K562 (cell line): ENCODE measurements at regions not wholly inside any gene's neighbourhood (a gene's known extent, or its start where the extent isn't known, plus 50 kb on each side); places are given as distances from the start of the nearest gene placed in this dataset.

Source experiments
- ATAC-seq: fragments of 200-7000 bp; cut with Tn5 transposase; 3 replicates; pipeline ENCODE4 v1.9.1; 2020; ENCODE audit warnings: moderate library complexity
- BruUV-seq: library from RNA; stranded (reverse); fragments of 400-500 nt; replicated peaks from 2 replicates; lab custom pipeline; 2021; lab: Mats Ljungman, UMichigan
- CTCF ChIA-PET: fragments of 300-600 bp; formaldehyde crosslinking; extraction: SDS; loops from one replicate; lab custom pipeline; 2021; ENCODE audit warnings: low intra/inter-chr PET ratio; lab: Yijun Ruan, JAX
- POLR2A ChIA-PET: fragments of 300-600, 350-650 bp; sonication (Branson Sonifier 250); formaldehyde crosslinking; extraction: SDS; loops from one replicate; lab custom pipeline; 2021; ENCODE audit warnings: antibody characterized with exemption, inconsistent platforms; lab: Yijun Ruan, JAX
- DNase-seq, 4 experiments: peaks; one replicate each; pipeline versions ENCODE4 v3.0.0 to v3.0.0-alpha.2; 2011 to 2018; ENCODE audit warnings: low spot score in 3 of 4, mixed read lengths in 3 of 4; ENCODE audit errors: extremely low read depth in 1 of 4
- FAIRE-seq: peaks from 2 replicates; lab custom pipeline; 2011; peaks lifted over from hg19 to GRCh38; lab: Jason Lieb, UNC
- H2AFZ ChIP-seq: 2 replicates; pipeline ENCODE4 v1.6.0; 2011; ENCODE audit warnings: low read depth, low read length, control low read depth, inconsistent platforms
- H3K27ac ChIP-seq: fragments of 200-600 bp; 3 replicates; pipeline ENCODE4 v1.8.0; 2011; ENCODE audit warnings: low read depth, mild to moderate bottlenecking, control low read depth, inconsistent platforms, low read length, moderate library complexity, mixed read lengths; ENCODE audit errors: extremely low read depth
- H3K27me3 ChIP-seq, 2 experiments: fragments of 300-600 bp in 1 of 2; 2 replicates in 1 of 2; 3 replicates in 1 of 2; pipeline versions ENCODE4 v1.6.0 to v1.8.0; 2011; ENCODE audit warnings: inconsistent platforms in 2 of 2, low read length in 2 of 2, mild to moderate bottlenecking in 1 of 2, mixed read lengths in 1 of 2, moderate library complexity in 1 of 2; ENCODE audit not compliant: control insufficient read depth in 2 of 2, insufficient read depth in 2 of 2
- H3K36me3 ChIP-seq: fragments of 300-600 bp; 3 replicates; pipeline ENCODE4 v1.8.0; 2011; ENCODE audit warnings: mild to moderate bottlenecking, low read length, inconsistent platforms; ENCODE audit not compliant: control insufficient read depth, insufficient read depth
- H3K4me1 ChIP-seq, 2 experiments: fragments of 200-600 bp in 1 of 2; replicated peaks in 1 of 2; 2 replicates in 1 of 2; 3 replicates in 1 of 2; pipeline versions ENCODE4 v1.5.1 to v1.8.0; 2011; ENCODE audit warnings: inconsistent platforms in 2 of 2, low read length in 2 of 2, mild to moderate bottlenecking in 1 of 2, mixed read lengths in 1 of 2, moderate library complexity in 1 of 2; ENCODE audit not compliant: control insufficient read depth in 2 of 2, insufficient read depth in 2 of 2
- H3K4me2 ChIP-seq: 2 replicates; pipeline ENCODE4 v1.6.1; 2011; ENCODE audit warnings: low read length, control low read depth, inconsistent platforms, mixed read lengths; ENCODE audit not compliant: insufficient read depth
- H3K4me3 ChIP-seq: fragments of 200-600 bp; sonication (generic), shearing (Covaris generic); 2 replicates; pipeline ENCODE4 v1.5.1; 2016; ENCODE audit warnings: control low read depth, inconsistent platforms
- H3K79me2 ChIP-seq: fragments of 200-600 bp; 3 replicates; pipeline ENCODE4 v1.8.0; 2011; ENCODE audit warnings: low read length, inconsistent platforms; ENCODE audit not compliant: control insufficient read depth, insufficient read depth
- H3K9ac ChIP-seq, 2 experiments: 2 replicates each; pipeline versions ENCODE4 v1.6.0 to v1.6.1; 2011; ENCODE audit warnings: low read depth in 2 of 2, low read length in 2 of 2, control low read depth in 1 of 2, inconsistent platforms in 1 of 2, mild to moderate bottlenecking in 1 of 2, mixed read lengths in 1 of 2; ENCODE audit not compliant: insufficient read depth in 1 of 2
- H3K9me1 ChIP-seq: one replicate; pipeline ENCODE4 v1.6.0; 2011; ENCODE audit warnings: inconsistent platforms, mild to moderate bottlenecking, low read length, moderate library complexity; ENCODE audit not compliant: control insufficient read depth, insufficient read depth
- H3K9me3 ChIP-seq: replicated peaks from 2 replicates; pipeline ENCODE4 v1.5.1; 2011; ENCODE audit warnings: low read depth, low read length, inconsistent platforms; ENCODE audit not compliant: control insufficient read depth, insufficient read depth
- H4K20me1 ChIP-seq: replicated peaks from 2 replicates; pipeline ENCODE4 v1.6.1; 2011; ENCODE audit warnings: low read length, inconsistent platforms, mixed read lengths; ENCODE audit not compliant: control insufficient read depth, insufficient read depth
- POU5F1 ChIP-seq: fragments of 150-350 bp; IDR thresholded peaks from 2 replicates; pipeline ENCODE4 v1.6.1; 2014; ENCODE audit warnings: borderline replicate concordance, low read length, low read depth, mild to moderate bottlenecking; ENCODE audit not compliant: partially characterized antibody
- SMAD2 ChIP-seq: fragments of 150-350 bp; IDR thresholded peaks from 2 replicates; pipeline ENCODE4 v1.6.1; 2014; ENCODE audit warnings: low read depth, mild to moderate bottlenecking, low read length
- SPI1 ChIP-seq: IDR thresholded peaks from 2 replicates; pipeline ENCODE4 v1.6.1; 2011; ENCODE audit warnings: low read depth, low read length, control low read depth, borderline replicate concordance
- ZNF165 ChIP-seq: fragments of 250-450 bp; sonication (Bioruptor Pico); IDR thresholded peaks from 2 replicates; pipeline ENCODE4 v1.4.0; 2020; ENCODE audit warnings: borderline replicate concordance
- ZNF766 ChIP-seq: fragments of 200-800 bp; sonication (Bioruptor generic); conservative IDR thresholded peaks from 2 replicates; pipeline ENCODE4 v1.6.1; 2016; ENCODE audit warnings: missing genetic modification characterization, missing compliant biosample characterization
- WGBS: fragments of 100-300 bp; shearing (Covaris generic); methylation state at CpG from one replicate; pipeline ENCODE4 v1.1.6; 2016; ENCODE audit warnings: low coverage, mixed read lengths; ENCODE audit not compliant: insufficient coverage; ENCODE audit errors: missing lambda C conversion rate; 5-methylcytosine and 5-hydroxymethylcytosine counted together
- in situ Hi-C: fragments of 300-500 bp; cut with MboI; formaldehyde crosslinking; loops from 4 replicates; pipeline ENCODE4 v1.15.0; 2018; ENCODE audit warnings: inconsistent platforms, mixed read lengths
- intact Hi-C: fragments of 100-400 bp; cut with micrococcal nuclease; formaldehyde crosslinking; loops from 2 replicates; pipeline ENCODE4 v1.14.2; 2022
- TF ChIP-seq, protein P1 (sequence below): fragments of 250-450 bp; sonication (Bioruptor Pico); IDR thresholded peaks from 2 replicates; pipeline ENCODE4 v1.8.0; 2021; ENCODE audit warnings: moderate library complexity, mild to moderate bottlenecking, inconsistent platforms

DNA sequence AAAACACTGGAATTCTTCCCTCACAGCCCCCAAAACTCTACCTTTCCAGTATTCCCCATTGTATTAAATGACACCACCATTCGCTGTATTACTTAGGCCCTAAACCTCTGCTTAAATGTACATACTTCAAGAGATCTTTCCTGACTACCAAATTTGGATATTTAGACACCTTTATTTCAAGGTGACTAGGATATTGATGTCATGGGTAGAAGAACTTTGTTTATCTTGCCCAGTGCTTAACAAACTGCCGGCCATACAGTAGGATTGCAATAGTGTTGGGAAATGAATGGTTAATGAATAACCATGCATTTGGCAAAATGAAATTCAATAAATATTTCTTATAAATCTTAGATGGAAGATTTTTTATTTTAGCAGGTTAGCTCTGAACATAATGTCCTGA is 86.2 kb upstream of the CA10 start:
- Histone ChIP-seq H3K4me1 (no peaks in the 10 kb centered on the region), H3K27ac (no peak overlapping the region), H3K9me1 (no peaks in the 10 kb centered on the region), H2AFZ (no peak overlapping the region), H3K36me3 (no peaks in the 10 kb centered on the region), H4K20me1 (no peaks in the 10 kb centered on the region), H3K79me2 (no peaks in the 10 kb centered on the region), H3K4me2 (no peak overlapping the region), H3K9ac (no peak overlapping the region), H3K4me3 (no peak overlapping the region), H3K27me3 (no peaks in the 10 kb centered on the region), H3K9me3 (no peaks in the 10 kb centered on the region)
- ChIA-PET CTCF (no interaction called here), POLR2A (no interaction called here)
- in situ Hi-C loops: no loop called here
- FAIRE-seq (no peak), DNase-seq (no peak), ATAC-seq (no peak)
- intact Hi-C loops: no loop called here
- 3% methylated on average over 2 of the region's 2 CpGs for whole genome bisulfite sequencing
- no TSS peak for BruUV-seq
- TF ChIP-seq SPI1: no peak
- no peak for TF ChIP-seq POU5F1
- TF ChIP-seq ZNF766 (CRISPR knock-in tag): no peak
- no peak for TF ChIP-seq SMAD2

DNA sequence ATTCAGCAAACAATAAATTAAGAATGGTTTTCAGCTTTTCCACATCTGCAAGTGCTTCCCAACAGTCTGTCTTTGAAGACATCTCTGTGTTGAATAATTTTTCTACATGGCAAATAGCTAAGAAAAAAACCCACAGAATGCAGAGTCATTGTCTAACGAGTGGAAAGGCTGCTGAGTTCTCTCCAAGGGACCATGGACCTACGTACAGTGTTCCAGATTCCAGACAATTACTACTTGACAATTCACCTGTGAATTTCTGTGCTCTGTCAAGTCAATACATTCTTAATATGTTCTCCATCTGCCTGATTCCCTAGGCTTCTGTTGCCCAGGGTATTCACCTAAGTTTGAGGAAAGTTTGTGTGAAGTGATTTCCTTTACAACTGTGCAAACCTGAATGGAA is 83.8 kb upstream of the CA10 start:
- H3K27me3 ChIP-seq: no peaks in the 10 kb centered on the region
- DNase-seq: no peak
- no peak overlapping the region for H2AFZ ChIP-seq
- intact Hi-C loops: no loop called here
- no peak for ATAC-seq
- ChIA-PET POLR2A (no interaction called here), CTCF (no interaction called here)
- H3K9me1 ChIP-seq: no peaks in the 10 kb centered on the region
- BruUV-seq: no TSS peak
- no peak overlapping the region for H3K9ac ChIP-seq
- no peak overlapping the region for H3K27ac ChIP-seq
- H3K9me3 ChIP-seq: no peaks in the 10 kb centered on the region
- H3K4me3 ChIP-seq: no peak overlapping the region
- in situ Hi-C loops: no loop called here
- WGBS: 0% methylated on average over 2 of the region's 2 CpGs
- no peak overlapping the region for H3K4me2 ChIP-seq
- no peaks in the 10 kb centered on the region for H4K20me1 ChIP-seq
- FAIRE-seq: no peak
- no peaks in the 10 kb centered on the region for H3K36me3 ChIP-seq
- TF ChIP-seq, protein P1, sequence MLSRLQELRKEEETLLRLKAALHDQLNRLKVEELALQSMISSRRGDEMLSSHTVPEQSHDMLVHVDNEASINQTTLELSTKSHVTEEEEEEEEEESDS (CRISPR knock-in tag): no peak
- no peak for TF ChIP-seq ZNF165 (CRISPR knock-in tag)
- H3K4me1 ChIP-seq: no peaks in the 10 kb centered on the region
- H3K79me2 ChIP-seq: no peaks in the 10 kb centered on the region
